Mammary epithelial cell (primary cell): ENCODE measurements at regions not wholly inside any gene's neighbourhood (a gene's known extent, or its start where the extent isn't known, plus 50 kb on each side); places are given as distances from the start of the nearest gene placed in this dataset.

Experiments
- CTCF ChIP-seq, 2 donors: IDR thresholded peaks in 1 of 2; conservative IDR thresholded peaks in 1 of 2; 2 replicates each; pipeline ENCODE4 v1.5.1; 2011 to 2012; ENCODE audit warnings: inconsistent platforms in 2 of 2, low read length in 2 of 2, mild to moderate bottlenecking in 2 of 2, control low read depth in 1 of 2, low read depth in 1 of 2; ENCODE audit not compliant: insufficient read depth in 1 of 2; ENCODE audit errors: extremely low read depth in 1 of 2
- EZH2 ChIP-seq: IDR thresholded peaks from 2 replicates; pipeline ENCODE4 v1.6.1; 2012; ENCODE audit warnings: low read length, inconsistent platforms, borderline replicate concordance

- TF ChIP-seq CTCF (conservative IDR thresholded peaks at IDR 0.05 in 1 of 2, IDR thresholded peaks at IDR 0.05 in 1 of 2; ENCODE audit: extremely low read depth in 1 of 2, insufficient read depth in 1 of 2, low read depth in 1 of 2, low read length in 2 of 2), result no peak
- TF ChIP-seq EZH2, result no peak
Observed at GRCh38 chr5:164959761-164960160, 1454.3 kb downstream of the MAT2B start.
